ENCODE measurements at regions not wholly inside any gene's neighbourhood (a gene's known extent, or its start where the extent isn't known, plus 50 kb on each side); places are given as distances from the start of the nearest gene placed in this dataset.

- ATAC-seq: no peak
These were observed 170.7 kb upstream of the IRX1 start for GRCh38 chr5:3424946-3425345.

More at GRCh38 chr5:3424946-3425345, 170.7 kb upstream of the IRX1 start:
- no peaks in the 10 kb centered on the region; the same call in none of the 2 replicates for H3K27me3 Mint-ChIP-seq (ENCODE audit: low read depth)
- no peak overlapping the region for H3K4me3 Mint-ChIP-seq
- ChIA-PET POLR2A (no interaction called here), CTCF (no interaction called here)
- H3K4me1 Mint-ChIP-seq: no peaks in the 10 kb centered on the region
- TF ChIP-seq NFATC4 (CRISPR knock-in tag; IDR thresholded peaks at IDR 0.05) (no peak), USF2 (CRISPR knock-in tag; IDR thresholded peaks at IDR 0.05) (no peak), MAX (CRISPR knock-in tag; IDR thresholded peaks at IDR 0.05) (no peak), ZBTB21 (CRISPR knock-in tag; IDR thresholded peaks at IDR 0.05; ENCODE audit: borderline replicate concordance) (no peak), JAZF1 (CRISPR knock-in tag; IDR thresholded peaks at IDR 0.05) (no peak), ARID4B (CRISPR knock-in tag; IDR thresholded peaks at IDR 0.05; ENCODE audit: borderline replicate concordance) (no peak), ZNF396 (CRISPR knock-in tag; IDR thresholded peaks at IDR 0.05; ENCODE audit: borderline replicate concordance) (no peak), TEAD1 (CRISPR knock-in tag; IDR thresholded peaks at IDR 0.05) (no peak), ZNF317 (CRISPR knock-in tag; IDR thresholded peaks at IDR 0.05; ENCODE audit: borderline replicate concordance, low read depth) (no peak), IRF1 (CRISPR knock-in tag; IDR thresholded peaks at IDR 0.05) (no peak), E2F5 (CRISPR knock-in tag; IDR thresholded peaks at IDR 0.05) (no peak), JUN (CRISPR knock-in tag; IDR thresholded peaks at IDR 0.05) (no peak), ETV6 (CRISPR knock-in tag; IDR thresholded peaks at IDR 0.05) (no peak), ATF2 (CRISPR knock-in tag; IDR thresholded peaks at IDR 0.05; ENCODE audit: borderline replicate concordance, low read depth) (no peak), ZNF532 (CRISPR knock-in tag; IDR thresholded peaks at IDR 0.05; ENCODE audit: borderline replicate concordance) (no peak), GRHL2 (CRISPR knock-in tag; IDR thresholded peaks at IDR 0.05; ENCODE audit: insufficient replicate concordance, severe bottlenecking) (no peak), ZMAT4 (CRISPR knock-in tag; IDR thresholded peaks at IDR 0.05) (no peak), ATF6 (CRISPR knock-in tag; IDR thresholded peaks at IDR 0.05) (no peak), ATF3 (CRISPR knock-in tag; conservative IDR thresholded peaks at IDR 0.05) (no peak)
- H3K36me3 Mint-ChIP-seq: 0 out of 2 replicates have a peak, but pooled peaks cover 7% of the 10 kb centered on the region
- H3K27ac Mint-ChIP-seq: no peak overlapping the region
- peaks cover 19% of the 10 kb centered on the region for H3K9me3 Mint-ChIP-seq
- no peak for DNase-seq (ENCODE audit: low spot score)

Measured in WTC11 (cell line).